Endodermal cell (in vitro differentiated cells): ENCODE measurements at regions not wholly inside any gene's neighbourhood (a gene's known extent, or its start where the extent isn't known, plus 50 kb on each side); places are given as distances from the start of the nearest gene placed in this dataset.

Source experiments
- DNase-seq: peaks from one replicate; pipeline ENCODE4 v3.0.0-alpha.2; 2017
- H3K27ac ChIP-seq: 2 replicates; pipeline ENCODE4 v1.5.1; 2013; ENCODE audit warnings: mild to moderate bottlenecking, low read depth, low read length, moderate library complexity
- H3K27me3 ChIP-seq: 2 replicates; pipeline ENCODE4 v1.6.1; 2013; ENCODE audit warnings: mild to moderate bottlenecking, low read length, moderate library complexity; ENCODE audit not compliant: insufficient read depth, control insufficient read depth, poor library complexity, severe bottlenecking
- H3K36me3 ChIP-seq: 2 replicates; pipeline ENCODE4 v1.7.0; 2013; ENCODE audit warnings: mild to moderate bottlenecking, low read length, moderate library complexity; ENCODE audit not compliant: control insufficient read depth, insufficient read depth
- H3K4me1 ChIP-seq: one replicate; pipeline ENCODE4 v1.7.0; 2013; ENCODE audit warnings: low read length; ENCODE audit not compliant: control insufficient read depth, insufficient read depth
- H3K4me3 ChIP-seq: 2 replicates; pipeline ENCODE4 v1.5.1; 2013; ENCODE audit warnings: mild to moderate bottlenecking, low read length, moderate library complexity
- H3K9ac ChIP-seq: 2 replicates; pipeline ENCODE4 v1.6.1; 2013; ENCODE audit warnings: mild to moderate bottlenecking, low read length, moderate library complexity; ENCODE audit not compliant: poor library complexity, severe bottlenecking; ENCODE audit errors: extremely low read depth
- H3K9me3 ChIP-seq: 2 replicates; pipeline ENCODE4 v1.6.1; 2013; ENCODE audit warnings: mild to moderate bottlenecking, low read length, moderate library complexity; ENCODE audit not compliant: control insufficient read depth
- H3K27ac Mint-ChIP-seq: 2 replicates; pipeline ENCODE4 v1.8.0; 2020; ENCODE audit warnings: mixed read lengths
- H3K27me3 Mint-ChIP-seq: 2 replicates; pipeline ENCODE4 v1.8.0; 2021; ENCODE audit warnings: mild to moderate bottlenecking, mixed read lengths; ENCODE audit not compliant: insufficient read depth
- H3K36me3 Mint-ChIP-seq: 2 replicates; pipeline ENCODE4 v1.8.0; 2020; ENCODE audit warnings: low read depth, mixed read lengths
- H3K4me1 Mint-ChIP-seq: 2 replicates; pipeline ENCODE4 v1.8.0; 2020; ENCODE audit warnings: mixed read lengths
- H3K4me3 Mint-ChIP-seq: 2 replicates; pipeline ENCODE4 v1.8.0; 2020; ENCODE audit warnings: mild to moderate bottlenecking, moderate library complexity, mixed read lengths
- H3K9me3 Mint-ChIP-seq: 2 replicates; pipeline ENCODE4 v1.8.0; 2020; ENCODE audit warnings: mild to moderate bottlenecking, mixed read lengths
- WGBS, 2 experiments: methylation state at CpG; one replicate each; pipeline versions ENCODE4 v1.1.5 to v1.1.7; 2013; ENCODE audit warnings: missing lambda C conversion rate in 2 of 2, mixed read lengths in 1 of 2; ENCODE audit not compliant: insufficient coverage in 1 of 2, insufficient read length in 1 of 2; 5-methylcytosine and 5-hydroxymethylcytosine counted together
- TF ChIP-seq, protein P1 (sequence below): fragments of 200-600 bp; sonication (generic); conservative IDR thresholded peaks from 2 replicates; pipeline ENCODE4 v1.5.0; 2021; ENCODE audit warnings: antibody characterized with exemption, mild to moderate bottlenecking

DNA sequence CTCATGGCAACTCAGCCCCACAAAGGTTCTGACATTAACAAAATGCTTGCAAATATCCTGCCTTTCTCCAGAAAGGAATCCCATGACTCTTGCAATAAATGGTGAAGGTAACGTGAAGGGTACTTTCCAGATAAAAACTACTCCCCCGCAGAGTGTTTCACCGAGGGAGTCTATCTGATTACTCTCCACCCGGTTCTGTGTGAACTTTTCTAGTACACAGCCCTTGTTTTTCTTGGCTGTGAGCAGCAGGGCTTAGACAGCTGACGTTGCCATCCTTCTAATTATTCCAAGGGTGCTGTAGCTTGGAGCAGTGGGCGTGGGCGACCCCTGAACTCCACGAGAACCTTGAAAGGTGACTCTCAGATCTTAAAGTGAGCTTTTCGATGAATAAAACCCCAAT lies 276.0 kb upstream of the IRX4 start:
- 83 to 85% methylated on average over 7 to 9 of the region's 9 CpGs for WGBS, 2 experiments

DNA sequence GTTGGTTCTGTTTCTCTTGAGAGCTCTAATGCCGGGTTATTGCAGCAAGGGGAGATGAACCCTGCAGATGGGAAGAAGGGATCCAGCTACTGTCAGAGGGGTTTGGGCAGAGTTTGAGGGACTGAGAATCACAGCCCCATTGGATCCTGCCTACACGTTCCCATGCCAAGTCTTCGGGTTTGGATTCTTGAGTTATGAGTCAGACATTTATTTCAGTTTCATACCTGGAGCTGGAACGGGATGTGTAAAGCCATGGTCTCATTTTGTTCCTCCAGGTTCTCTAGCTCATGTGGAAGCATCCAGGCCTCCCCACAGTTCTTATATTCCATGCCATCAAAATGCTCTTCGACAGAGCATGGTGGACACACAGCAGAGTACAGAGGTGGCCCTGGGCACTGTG lies 275.4 kb upstream of the IRX4 start:
- TF ChIP-seq, protein P1, sequence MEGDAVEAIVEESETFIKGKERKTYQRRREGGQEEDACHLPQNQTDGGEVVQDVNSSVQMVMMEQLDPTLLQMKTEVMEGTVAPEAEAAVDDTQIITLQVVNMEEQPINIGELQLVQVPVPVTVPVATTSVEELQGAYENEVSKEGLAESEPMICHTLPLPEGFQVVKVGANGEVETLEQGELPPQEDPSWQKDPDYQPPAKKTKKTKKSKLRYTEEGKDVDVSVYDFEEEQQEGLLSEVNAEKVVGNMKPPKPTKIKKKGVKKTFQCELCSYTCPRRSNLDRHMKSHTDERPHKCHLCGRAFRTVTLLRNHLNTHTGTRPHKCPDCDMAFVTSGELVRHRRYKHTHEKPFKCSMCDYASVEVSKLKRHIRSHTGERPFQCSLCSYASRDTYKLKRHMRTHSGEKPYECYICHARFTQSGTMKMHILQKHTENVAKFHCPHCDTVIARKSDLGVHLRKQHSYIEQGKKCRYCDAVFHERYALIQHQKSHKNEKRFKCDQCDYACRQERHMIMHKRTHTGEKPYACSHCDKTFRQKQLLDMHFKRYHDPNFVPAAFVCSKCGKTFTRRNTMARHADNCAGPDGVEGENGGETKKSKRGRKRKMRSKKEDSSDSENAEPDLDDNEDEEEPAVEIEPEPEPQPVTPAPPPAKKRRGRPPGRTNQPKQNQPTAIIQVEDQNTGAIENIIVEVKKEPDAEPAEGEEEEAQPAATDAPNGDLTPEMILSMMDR, result no peak
- DNase-seq, result no peak
- Histone ChIP-seq H3K27ac (no peak overlapping the region), H3K4me3 (no peak overlapping the region), H3K9me3 (no peaks in the 10 kb centered on the region), H3K9ac (no peak overlapping the region), H3K27me3 (no peaks in the 10 kb centered on the region), H3K4me1 (no peaks in the 10 kb centered on the region), H3K36me3 (no peaks in the 10 kb centered on the region)
- no peaks in the 10 kb centered on the region for H3K9me3 Mint-ChIP-seq
- no peak overlapping the region for H3K4me3 Mint-ChIP-seq
- H3K27me3 Mint-ChIP-seq, result peaks cover 24% of the 10 kb centered on the region
- H3K36me3 Mint-ChIP-seq, result no peaks in the 10 kb centered on the region
- H3K4me1 Mint-ChIP-seq, result no peaks in the 10 kb centered on the region
- no peak overlapping the region for H3K27ac Mint-ChIP-seq
- 90 to 96% methylated on average over 3 to 5 of the region's 5 CpGs for WGBS, 2 experiments

More for the DNA sequence above, 276.0 kb upstream of the IRX4 start:
- H3K27ac Mint-ChIP-seq, result no peak overlapping the region
- H3K9me3 ChIP-seq, result no peaks in the 10 kb centered on the region
- no peaks in the 10 kb centered on the region for H3K4me1 ChIP-seq
- no peaks in the 10 kb centered on the region for H3K36me3 ChIP-seq
- TF ChIP-seq, protein P1, result no peak
- H3K27ac ChIP-seq, result no peak overlapping the region
- H3K27me3 ChIP-seq, result no peaks in the 10 kb centered on the region
- H3K4me3 Mint-ChIP-seq, result no peak overlapping the region
- H3K9ac ChIP-seq, result no peak overlapping the region
- DNase-seq, result no peak
- no peak overlapping the region for H3K4me3 ChIP-seq
- H3K36me3 Mint-ChIP-seq, result no peaks in the 10 kb centered on the region
- no peaks in the 10 kb centered on the region for H3K9me3 Mint-ChIP-seq
- H3K4me1 Mint-ChIP-seq, result peaks cover under 1% of the 10 kb centered on the region
- peaks cover 20% of the 10 kb centered on the region for H3K27me3 Mint-ChIP-seq

DNA sequence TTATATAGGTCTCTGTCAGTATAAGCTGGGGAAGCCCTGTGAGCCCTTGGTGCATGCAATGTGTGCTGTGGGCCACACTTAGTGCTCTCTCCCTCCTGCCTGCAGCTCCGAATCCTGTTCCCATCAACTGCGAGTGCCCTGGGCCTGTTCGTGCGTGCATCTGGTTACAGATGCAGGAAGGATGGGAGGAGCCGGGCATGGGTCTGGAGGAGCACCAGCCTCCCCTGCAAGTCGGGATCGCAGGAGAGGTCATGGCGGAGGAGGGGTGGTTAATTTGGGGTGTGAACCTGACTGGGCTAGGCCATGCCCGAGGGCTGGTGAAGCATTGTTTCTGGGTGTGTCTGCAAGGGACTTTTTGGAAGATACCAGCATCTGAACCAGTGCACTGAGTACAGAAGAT lies 274.6 kb upstream of the IRX4 start:
- Histone ChIP-seq H3K27ac (no peak overlapping the region), H3K9ac (no peak overlapping the region), H3K36me3 (no peaks in the 10 kb centered on the region), H3K4me1 (no peaks in the 10 kb centered on the region), H3K27me3 (no peaks in the 10 kb centered on the region), H3K9me3 (no peaks in the 10 kb centered on the region), H3K4me3 (no peak overlapping the region)
- H3K4me1 Mint-ChIP-seq, result no peaks in the 10 kb centered on the region
- WGBS, 2 experiments, result 91% methylated on average over 9 of the region's 9 CpGs; no CpG with 5 or more reads in 1 of the 2 experiments
- TF ChIP-seq, protein P1, result no peak
- H3K9me3 Mint-ChIP-seq, result no peaks in the 10 kb centered on the region
- no peak overlapping the region for H3K4me3 Mint-ChIP-seq
- DNase-seq, result no peak
- H3K27me3 Mint-ChIP-seq, result peaks cover 22% of the 10 kb centered on the region
- no peaks in the 10 kb centered on the region for H3K36me3 Mint-ChIP-seq
- no peak overlapping the region for H3K27ac Mint-ChIP-seq
